Esophagus (tissue), 2 donors: ENCODE measurements at regions not wholly inside any gene's neighbourhood (a gene's known extent, or its start where the extent isn't known, plus 50 kb on each side); places are given as distances from the start of the nearest gene placed in this dataset.

ENCODE experiments used
- H3K27ac ChIP-seq, 2 donors: one replicate each; pipeline ENCODE4 v1.5.1; 2013; ENCODE audit warnings: low read depth in 2 of 2, mild to moderate bottlenecking in 2 of 2, inconsistent platforms in 1 of 2, low read length in 1 of 2, moderate library complexity in 1 of 2
- H3K27me3 ChIP-seq, 2 donors: one replicate each; pipeline ENCODE4 v1.6.1; 2013; ENCODE audit warnings: low read length in 2 of 2, control low read depth in 1 of 2, mild to moderate bottlenecking in 1 of 2; ENCODE audit not compliant: insufficient read depth in 2 of 2, control insufficient read depth in 1 of 2
- H3K36me3 ChIP-seq, 2 donors: one replicate each; pipeline ENCODE4 v1.6.1; 2013; ENCODE audit warnings: low read length in 1 of 2; ENCODE audit not compliant: control insufficient read depth in 2 of 2, insufficient read depth in 2 of 2
- H3K4me1 ChIP-seq, 2 donors: one replicate each; pipeline ENCODE4 v1.6.1; 2013; ENCODE audit warnings: low read length in 1 of 2; ENCODE audit not compliant: control insufficient read depth in 2 of 2, insufficient read depth in 2 of 2
- H3K4me3 ChIP-seq, 2 donors: one replicate each; pipeline ENCODE4 v1.5.1; 2013; ENCODE audit warnings: low read length in 2 of 2, mild to moderate bottlenecking in 2 of 2, low read depth in 1 of 2, moderate library complexity in 1 of 2
- H3K9me3 ChIP-seq, 2 donors: one replicate each; pipeline ENCODE4 v1.6.1; 2013; ENCODE audit warnings: mild to moderate bottlenecking in 2 of 2, low read depth in 1 of 2, low read length in 1 of 2, moderate library complexity in 1 of 2; ENCODE audit not compliant: control insufficient read depth in 2 of 2, insufficient read depth in 1 of 2
- WGBS, 2 donors: extraction: QIAGEN DNeasy Blood & Tissue Kit; methylation state at CpG; one replicate each; pipeline ENCODE4 v1.1.7; 2013; 5-methylcytosine and 5-hydroxymethylcytosine counted together
- donor health status: healthy with polysubstance abuse.
- donor health status: Bipolar disorder and iron deficiency.

DNA sequence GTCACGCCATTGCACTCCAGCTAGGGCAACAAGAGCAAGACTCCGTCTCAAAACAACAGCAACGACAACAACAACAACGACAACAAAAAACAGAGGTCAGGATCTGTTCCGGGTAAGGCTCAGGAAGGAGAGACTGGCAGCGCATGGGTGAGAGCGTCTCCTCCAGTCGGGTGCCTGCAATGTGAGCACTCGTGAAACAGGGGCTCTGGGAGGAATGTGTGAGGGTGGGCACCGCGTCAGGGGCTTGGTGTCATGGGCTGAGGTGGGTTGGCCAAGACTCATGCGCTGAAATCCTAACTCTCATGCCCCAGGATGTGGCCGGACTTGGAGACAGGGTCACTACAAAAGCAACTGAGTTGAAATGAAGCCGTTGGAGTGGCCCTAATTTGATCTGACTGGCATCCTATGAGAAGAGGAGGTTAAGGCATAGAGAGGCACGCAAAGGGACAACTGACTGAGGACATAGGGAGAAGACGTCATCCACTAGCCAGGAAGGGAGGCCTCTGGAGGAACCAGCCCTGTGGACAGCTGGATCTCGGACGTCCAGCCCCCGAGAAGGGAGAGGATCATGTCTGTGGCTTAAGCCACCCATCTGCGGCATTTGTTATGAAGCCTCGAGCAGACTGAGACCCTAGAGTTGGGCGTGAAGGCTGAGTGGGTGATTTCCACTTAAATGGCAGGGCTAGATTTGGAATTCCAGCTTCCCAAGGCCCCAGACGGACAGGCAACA is 241.5 kb upstream of the PITRM1 start:
- no peak overlapping the region for H3K4me3 ChIP-seq
- no peaks in the 10 kb centered on the region for H3K27me3 ChIP-seq
- H3K4me1 ChIP-seq = no peaks in the 10 kb centered on the region
- H3K27ac ChIP-seq = no peak overlapping the region
- H3K36me3 ChIP-seq = no peaks in the 10 kb centered on the region
- H3K9me3 ChIP-seq = peaks cover 0 to 3% of the 10 kb centered on the region in 2 donors
- WGBS, 2 donors = 95% methylated on average over 23 of the region's 23 CpGs

GRCh38 chr10:3412646-3413045 is 240.1 kb upstream of the PITRM1 start:
- Histone ChIP-seq H3K27me3 (no peaks in the 10 kb centered on the region), H3K36me3 (no peaks in the 10 kb centered on the region), H3K4me3 (no peak overlapping the region), H3K27ac (no peak overlapping the region), H3K4me1 (no peaks in the 10 kb centered on the region), H3K9me3 (peaks cover 0 to 3% of the 10 kb centered on the region in 2 donors)
- 86 to 87% methylated on average over 16 of the region's 16 CpGs for WGBS, 2 donors

- H3K27me3 ChIP-seq = no peaks in the 10 kb centered on the region
- H3K27ac ChIP-seq = no peak overlapping the region
- H3K36me3 ChIP-seq = no peaks in the 10 kb centered on the region
- WGBS, 2 donors = 94% methylated on average over 5 of the region's 5 CpGs
- H3K4me1 ChIP-seq = no peaks in the 10 kb centered on the region
- peaks cover 0 to 3% of the 10 kb centered on the region in 2 donors for H3K9me3 ChIP-seq
- no peak overlapping the region for H3K4me3 ChIP-seq
Observed at GRCh38 chr10:3412071-3412582, 239.5 kb upstream of the PITRM1 start.

DNA sequence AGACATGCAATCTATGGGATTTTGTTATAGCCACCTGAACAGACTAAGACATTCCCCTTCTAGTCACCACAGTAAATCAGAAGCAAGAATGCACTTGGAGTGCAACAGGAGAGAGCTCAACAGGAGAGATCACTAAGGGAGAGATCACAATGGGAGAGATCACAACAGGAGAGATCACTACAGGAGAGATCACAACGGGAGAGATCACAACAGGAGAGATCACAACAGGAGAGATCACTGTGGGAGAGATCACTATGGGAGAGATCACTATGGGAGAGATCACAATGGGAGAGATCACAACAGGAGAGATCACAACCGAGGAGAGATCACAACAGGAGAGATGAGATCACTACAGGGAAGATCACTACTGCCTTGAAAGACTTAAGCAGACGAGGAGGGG is 238.5 kb upstream of the PITRM1 start:
- H3K9me3 ChIP-seq = peaks cover 0 to 3% of the 10 kb centered on the region in 2 donors
- H3K4me1 ChIP-seq = no peaks in the 10 kb centered on the region
- 56 to 76% methylated on average over 3 of the region's 3 CpGs for WGBS, 2 donors
- no peak overlapping the region for H3K4me3 ChIP-seq
- H3K36me3 ChIP-seq = no peaks in the 10 kb centered on the region
- no peak overlapping the region for H3K27ac ChIP-seq
- no peaks in the 10 kb centered on the region for H3K27me3 ChIP-seq

- Histone ChIP-seq H3K36me3 (no peaks in the 10 kb centered on the region), H3K4me1 (no peaks in the 10 kb centered on the region), H3K4me3 (no peak overlapping the region), H3K27me3 (no peaks in the 10 kb centered on the region), H3K9me3 (peaks cover 0 to 3% of the 10 kb centered on the region in 2 donors), H3K27ac (no peak overlapping the region)
- 93 to 96% methylated on average over 4 of the region's 4 CpGs for WGBS, 2 donors
Observed at GRCh38 chr10:3409928-3410327, 237.3 kb upstream of the PITRM1 start.

- no peak overlapping the region for H3K27ac ChIP-seq
- H3K9me3 ChIP-seq = peaks cover 0 to 7% of the 10 kb centered on the region in 2 donors
- H3K4me3 ChIP-seq = no peak overlapping the region
- H3K27me3 ChIP-seq = no peaks in the 10 kb centered on the region
- 59 to 89% methylated on average over 6 of the region's 6 CpGs for WGBS, 2 donors
- no peaks in the 10 kb centered on the region for H3K4me1 ChIP-seq
- no peaks in the 10 kb centered on the region for H3K36me3 ChIP-seq
Observed at GRCh38 chr10:3408603-3409365, 236.2 kb upstream of the PITRM1 start.

GRCh38 chr10:3407208-3407607 is 234.6 kb upstream of the PITRM1 start:
- Histone ChIP-seq H3K27ac (no peak overlapping the region), H3K36me3 (no peaks in the 10 kb centered on the region), H3K4me1 (no peaks in the 10 kb centered on the region), H3K27me3 (no peaks in the 10 kb centered on the region), H3K4me3 (no peak overlapping the region), H3K9me3 (peaks cover 0 to 7% of the 10 kb centered on the region in 2 donors)
- 88 to 92% methylated on average over 12 of the region's 12 CpGs for WGBS, 2 donors

- WGBS, 2 donors = 89 to 93% methylated on average over 16 of the region's 16 CpGs
- Histone ChIP-seq H3K9me3 (peaks cover 0 to 7% of the 10 kb centered on the region in 2 donors), H3K4me3 (no peak overlapping the region), H3K27me3 (no peaks in the 10 kb centered on the region), H3K36me3 (no peaks in the 10 kb centered on the region), H3K4me1 (no peaks in the 10 kb centered on the region), H3K27ac (no peak overlapping the region)
Observed at GRCh38 chr10:3406556-3406955, 234.0 kb upstream of the PITRM1 start.

- H3K36me3 ChIP-seq = no peaks in the 10 kb centered on the region
- H3K9me3 ChIP-seq = peaks cover 0 to 7% of the 10 kb centered on the region in 2 donors
- H3K27me3 ChIP-seq = no peaks in the 10 kb centered on the region
- WGBS, 2 donors = 91 to 94% methylated on average over 15 of the region's 15 CpGs
- no peak overlapping the region for H3K27ac ChIP-seq
- peaks cover 0 to 1% of the 10 kb centered on the region in 2 donors for H3K4me1 ChIP-seq
- no peak overlapping the region for H3K4me3 ChIP-seq
Observed at GRCh38 chr10:3404381-3404780, 231.8 kb upstream of the PITRM1 start.
